ENCODE measurements at regions not wholly inside any gene's neighbourhood (a gene's known extent, or its start where the extent isn't known, plus 50 kb on each side); places are given as distances from the start of the nearest gene placed in this dataset.

DNA sequence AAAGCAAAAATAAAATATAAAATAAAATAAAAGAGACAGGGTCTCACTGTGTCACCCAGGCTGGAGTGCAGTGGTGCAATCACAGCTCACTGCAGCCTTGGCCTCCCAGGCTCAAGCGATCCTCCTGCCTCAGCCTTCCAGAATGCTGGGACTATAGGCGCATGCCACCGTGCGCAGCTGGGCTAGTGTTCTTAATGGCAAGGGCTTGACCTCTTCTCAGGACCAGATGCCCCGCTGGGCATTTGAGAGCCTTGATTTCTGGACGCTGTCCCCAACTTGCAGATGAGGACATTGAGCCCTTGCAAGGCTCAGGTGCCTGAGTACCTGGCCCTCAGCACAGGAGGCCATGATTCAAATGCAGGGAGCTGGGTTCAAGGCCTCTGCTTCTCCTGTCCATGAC, 82.6 kb downstream of the DHCR7 start:
- DNase-seq (ENCODE audit: low read depth): no peak
- H3K4me3 ChIP-seq (replicated peaks; ENCODE audit: low read depth, low read length): no peak overlapping the region
- TF ChIP-seq, protein P1, sequence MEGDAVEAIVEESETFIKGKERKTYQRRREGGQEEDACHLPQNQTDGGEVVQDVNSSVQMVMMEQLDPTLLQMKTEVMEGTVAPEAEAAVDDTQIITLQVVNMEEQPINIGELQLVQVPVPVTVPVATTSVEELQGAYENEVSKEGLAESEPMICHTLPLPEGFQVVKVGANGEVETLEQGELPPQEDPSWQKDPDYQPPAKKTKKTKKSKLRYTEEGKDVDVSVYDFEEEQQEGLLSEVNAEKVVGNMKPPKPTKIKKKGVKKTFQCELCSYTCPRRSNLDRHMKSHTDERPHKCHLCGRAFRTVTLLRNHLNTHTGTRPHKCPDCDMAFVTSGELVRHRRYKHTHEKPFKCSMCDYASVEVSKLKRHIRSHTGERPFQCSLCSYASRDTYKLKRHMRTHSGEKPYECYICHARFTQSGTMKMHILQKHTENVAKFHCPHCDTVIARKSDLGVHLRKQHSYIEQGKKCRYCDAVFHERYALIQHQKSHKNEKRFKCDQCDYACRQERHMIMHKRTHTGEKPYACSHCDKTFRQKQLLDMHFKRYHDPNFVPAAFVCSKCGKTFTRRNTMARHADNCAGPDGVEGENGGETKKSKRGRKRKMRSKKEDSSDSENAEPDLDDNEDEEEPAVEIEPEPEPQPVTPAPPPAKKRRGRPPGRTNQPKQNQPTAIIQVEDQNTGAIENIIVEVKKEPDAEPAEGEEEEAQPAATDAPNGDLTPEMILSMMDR (IDR thresholded peaks at IDR 0.05; ENCODE audit: low read length, missing control alignments): no peak

DNA sequence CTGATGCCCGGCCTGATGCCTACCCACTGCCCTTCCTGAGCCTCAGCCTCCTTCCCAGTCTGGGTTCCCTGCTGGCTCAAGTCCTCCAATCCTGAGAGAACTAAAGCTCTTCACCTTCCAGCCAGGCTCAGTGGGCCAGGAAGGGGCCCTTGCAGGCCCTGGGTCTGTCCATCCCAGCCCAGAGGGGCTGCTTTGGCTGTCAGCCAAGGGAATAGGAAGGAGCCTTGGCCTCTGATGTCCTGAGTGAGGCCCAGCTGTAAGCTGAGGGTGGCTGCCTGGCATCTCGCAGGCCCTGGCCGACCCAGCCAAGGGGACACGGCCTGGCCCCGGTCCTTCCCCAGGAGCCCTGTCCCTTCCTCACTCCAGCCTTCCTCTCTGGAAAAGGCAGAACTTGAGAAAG, 83.4 kb downstream of the DHCR7 start:
- H3K4me3 ChIP-seq (replicated peaks; ENCODE audit: low read depth, low read length): no peak overlapping the region

DNA sequence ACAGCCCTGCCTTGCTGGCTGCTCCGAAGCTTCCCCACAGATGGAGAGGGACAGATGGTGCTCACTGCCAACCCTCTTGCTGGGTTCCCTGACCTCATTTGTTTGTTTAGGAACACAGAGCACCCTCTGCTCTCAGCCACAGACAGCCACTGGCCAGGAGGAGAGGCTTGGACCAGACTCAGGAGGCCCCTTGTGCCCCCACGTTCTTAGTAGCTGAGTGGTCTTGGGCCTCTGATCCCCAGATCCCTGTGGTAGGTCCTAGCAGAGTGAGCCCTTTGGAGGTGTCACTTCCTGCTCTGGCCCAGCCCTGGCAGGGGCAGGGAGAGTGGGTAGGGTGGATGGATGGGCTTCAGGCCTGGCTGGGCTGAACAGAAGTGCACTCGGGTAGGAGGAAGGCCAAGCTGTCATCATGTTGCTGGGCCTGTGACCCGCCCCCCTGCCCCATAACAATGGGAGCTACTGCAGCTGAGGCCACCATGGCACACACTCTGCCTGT, 84.0 kb downstream of the DHCR7 start:
- no peak overlapping the region for H3K4me3 ChIP-seq (replicated peaks; ENCODE audit: low read depth, low read length)
- TF ChIP-seq, protein P1 (IDR thresholded peaks at IDR 0.05; ENCODE audit: low read length, missing control alignments): no peak
- no peak for DNase-seq (ENCODE audit: low read depth)

More for the DNA sequence above, 83.4 kb downstream of the DHCR7 start:
- DNase-seq (ENCODE audit: low read depth): no peak
- TF ChIP-seq, protein P1 (IDR thresholded peaks at IDR 0.05; ENCODE audit: low read length, missing control alignments): no peak

DNA sequence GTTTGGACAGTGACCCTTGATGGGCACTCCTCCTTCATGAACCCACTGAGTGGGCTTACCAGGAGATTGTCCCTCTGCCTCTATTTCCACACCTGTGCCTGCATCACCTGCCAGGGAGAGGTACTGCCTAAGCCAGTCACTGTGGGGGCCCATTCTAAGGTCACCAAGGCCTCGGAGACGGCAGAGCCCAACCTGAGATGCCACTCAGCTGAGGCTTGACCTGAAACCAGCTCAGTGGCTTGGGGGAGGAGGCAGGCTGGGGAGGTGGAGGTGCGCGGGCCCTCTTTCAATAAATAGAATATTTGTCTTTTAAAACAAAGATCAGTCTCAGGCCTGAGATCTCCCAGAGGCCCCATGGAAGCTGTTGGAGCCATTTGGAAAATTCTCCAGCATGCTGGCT, 84.5 kb downstream of the DHCR7 start:
- H3K4me3 ChIP-seq (replicated peaks; ENCODE audit: low read depth, low read length): no peak overlapping the region
- TF ChIP-seq, protein P1 (IDR thresholded peaks at IDR 0.05; ENCODE audit: low read length, missing control alignments): no peak
- no peak for DNase-seq (ENCODE audit: low read depth)

DNA sequence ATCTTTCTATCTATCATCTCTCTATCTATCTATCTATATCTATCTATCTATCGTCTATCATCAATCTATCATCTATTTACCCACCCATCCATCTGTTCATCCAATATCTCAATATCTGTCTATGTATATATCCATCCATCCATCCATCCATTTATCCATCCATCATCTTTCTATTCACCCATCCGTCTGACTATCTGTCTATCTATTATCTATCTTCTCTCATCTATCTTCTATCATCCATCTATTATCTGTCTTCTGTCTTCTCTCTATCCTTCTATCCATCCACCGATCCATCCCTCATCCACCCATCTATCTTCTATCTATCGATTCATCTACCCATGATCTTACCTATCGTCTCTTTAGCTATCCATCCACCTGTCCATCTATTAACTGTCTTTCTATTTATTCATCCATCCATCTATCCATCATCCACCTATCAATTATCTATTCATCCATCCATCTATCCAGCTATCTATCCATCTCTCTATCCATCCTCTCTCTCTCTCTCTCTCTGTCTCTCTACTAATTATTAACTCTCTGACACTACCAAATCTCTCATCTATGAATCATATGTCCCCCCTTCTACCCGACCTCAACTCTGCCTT, 89.1 kb downstream of the DHCR7 start:
- no peak overlapping the region for H3K4me3 ChIP-seq (replicated peaks; ENCODE audit: low read depth, low read length)
- DNase-seq (ENCODE audit: low read depth): no peak
- TF ChIP-seq, protein P1 (IDR thresholded peaks at IDR 0.05; ENCODE audit: low read length, missing control alignments): no peak

DNA sequence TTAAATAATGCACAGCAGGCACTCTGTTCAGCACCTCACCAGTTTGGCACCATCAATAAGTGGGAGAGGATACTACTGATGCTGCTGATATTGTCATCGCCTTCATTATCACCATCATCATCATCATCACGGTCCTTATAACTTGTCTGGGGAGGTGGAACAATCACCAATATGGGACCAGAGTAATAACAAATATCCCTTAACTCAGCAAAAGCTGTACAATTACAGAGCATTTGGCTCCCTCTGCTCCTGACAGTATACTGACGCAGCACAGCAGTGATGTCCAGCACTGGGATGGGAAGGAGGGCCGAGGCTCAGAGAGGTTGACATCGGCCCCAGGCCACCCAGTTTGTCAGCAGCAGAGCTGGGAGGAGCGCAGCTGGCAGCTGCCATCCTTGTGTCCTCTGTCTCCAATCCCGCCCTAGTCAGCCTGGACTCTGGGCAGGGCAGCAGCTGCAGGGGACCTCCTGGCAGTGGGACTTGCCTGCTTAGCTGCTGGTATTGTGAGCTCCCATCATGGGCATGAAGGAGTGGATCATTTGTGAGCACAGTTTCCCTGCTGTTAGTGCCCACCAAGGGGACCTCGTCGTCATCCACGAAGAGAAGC, 90.0 kb downstream of the DHCR7 start:
- no peak overlapping the region for H3K4me3 ChIP-seq (replicated peaks; ENCODE audit: low read depth, low read length)
- TF ChIP-seq, protein P1 (IDR thresholded peaks at IDR 0.05; ENCODE audit: low read length, missing control alignments): no peak
- no peak for DNase-seq (ENCODE audit: low read depth)

DNA sequence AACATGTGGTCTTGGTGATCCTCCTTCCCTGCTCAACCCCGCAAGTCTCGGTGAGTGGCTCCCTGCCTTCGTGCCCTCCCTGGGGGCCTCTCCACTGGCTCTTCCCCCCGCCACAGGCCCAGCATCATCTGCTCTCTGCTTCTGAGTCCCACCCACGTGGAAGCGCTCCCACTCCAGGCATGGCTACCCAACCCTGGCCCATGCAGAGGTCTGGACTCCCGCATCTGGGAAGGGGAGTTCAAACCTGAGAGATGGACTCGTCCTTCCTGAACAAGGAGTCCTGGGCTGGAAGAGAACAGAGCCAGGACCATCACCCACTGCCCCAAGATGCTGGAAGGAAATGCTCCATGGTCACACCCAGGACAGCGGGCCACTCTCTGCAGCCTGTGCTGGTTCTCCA, 90.8 kb downstream of the DHCR7 start:
- no peak overlapping the region for H3K4me3 ChIP-seq (replicated peaks; ENCODE audit: low read depth, low read length)
- TF ChIP-seq, protein P1 (IDR thresholded peaks at IDR 0.05; ENCODE audit: low read length, missing control alignments): no peak
- DNase-seq (ENCODE audit: low read depth): no peak

Measured in fibroblast of pulmonary artery (primary cell).